ENCODE measurements at regions not wholly inside any gene's neighbourhood (a gene's known extent, or its start where the extent isn't known, plus 50 kb on each side); places are given as distances from the start of the nearest gene placed in this dataset.

DNA sequence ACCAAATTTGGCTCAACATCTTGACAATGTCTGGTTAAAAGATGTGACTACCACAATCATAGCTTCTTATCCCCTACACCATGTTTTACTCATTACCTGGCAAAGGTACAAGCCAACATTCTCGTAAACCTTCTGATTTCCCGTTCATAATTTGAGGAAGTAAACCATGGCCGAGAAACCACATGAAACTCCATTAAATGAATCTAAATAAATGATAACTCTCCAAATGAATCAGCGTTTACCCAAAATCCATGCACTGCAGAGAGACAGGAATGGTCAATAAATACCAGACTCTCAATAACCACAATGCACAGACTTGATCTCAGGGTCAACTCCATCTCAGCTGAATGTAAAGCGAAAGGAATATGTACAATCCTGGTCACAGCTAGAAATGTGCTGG is 125.2 kb downstream of the TYW3 start:
- TF ChIP-seq, protein P1, sequence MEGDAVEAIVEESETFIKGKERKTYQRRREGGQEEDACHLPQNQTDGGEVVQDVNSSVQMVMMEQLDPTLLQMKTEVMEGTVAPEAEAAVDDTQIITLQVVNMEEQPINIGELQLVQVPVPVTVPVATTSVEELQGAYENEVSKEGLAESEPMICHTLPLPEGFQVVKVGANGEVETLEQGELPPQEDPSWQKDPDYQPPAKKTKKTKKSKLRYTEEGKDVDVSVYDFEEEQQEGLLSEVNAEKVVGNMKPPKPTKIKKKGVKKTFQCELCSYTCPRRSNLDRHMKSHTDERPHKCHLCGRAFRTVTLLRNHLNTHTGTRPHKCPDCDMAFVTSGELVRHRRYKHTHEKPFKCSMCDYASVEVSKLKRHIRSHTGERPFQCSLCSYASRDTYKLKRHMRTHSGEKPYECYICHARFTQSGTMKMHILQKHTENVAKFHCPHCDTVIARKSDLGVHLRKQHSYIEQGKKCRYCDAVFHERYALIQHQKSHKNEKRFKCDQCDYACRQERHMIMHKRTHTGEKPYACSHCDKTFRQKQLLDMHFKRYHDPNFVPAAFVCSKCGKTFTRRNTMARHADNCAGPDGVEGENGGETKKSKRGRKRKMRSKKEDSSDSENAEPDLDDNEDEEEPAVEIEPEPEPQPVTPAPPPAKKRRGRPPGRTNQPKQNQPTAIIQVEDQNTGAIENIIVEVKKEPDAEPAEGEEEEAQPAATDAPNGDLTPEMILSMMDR (IDR thresholded peaks at IDR 0.05; ENCODE audit: insufficient read depth, low read length): no peak
- TF ChIP-seq, protein P2, sequence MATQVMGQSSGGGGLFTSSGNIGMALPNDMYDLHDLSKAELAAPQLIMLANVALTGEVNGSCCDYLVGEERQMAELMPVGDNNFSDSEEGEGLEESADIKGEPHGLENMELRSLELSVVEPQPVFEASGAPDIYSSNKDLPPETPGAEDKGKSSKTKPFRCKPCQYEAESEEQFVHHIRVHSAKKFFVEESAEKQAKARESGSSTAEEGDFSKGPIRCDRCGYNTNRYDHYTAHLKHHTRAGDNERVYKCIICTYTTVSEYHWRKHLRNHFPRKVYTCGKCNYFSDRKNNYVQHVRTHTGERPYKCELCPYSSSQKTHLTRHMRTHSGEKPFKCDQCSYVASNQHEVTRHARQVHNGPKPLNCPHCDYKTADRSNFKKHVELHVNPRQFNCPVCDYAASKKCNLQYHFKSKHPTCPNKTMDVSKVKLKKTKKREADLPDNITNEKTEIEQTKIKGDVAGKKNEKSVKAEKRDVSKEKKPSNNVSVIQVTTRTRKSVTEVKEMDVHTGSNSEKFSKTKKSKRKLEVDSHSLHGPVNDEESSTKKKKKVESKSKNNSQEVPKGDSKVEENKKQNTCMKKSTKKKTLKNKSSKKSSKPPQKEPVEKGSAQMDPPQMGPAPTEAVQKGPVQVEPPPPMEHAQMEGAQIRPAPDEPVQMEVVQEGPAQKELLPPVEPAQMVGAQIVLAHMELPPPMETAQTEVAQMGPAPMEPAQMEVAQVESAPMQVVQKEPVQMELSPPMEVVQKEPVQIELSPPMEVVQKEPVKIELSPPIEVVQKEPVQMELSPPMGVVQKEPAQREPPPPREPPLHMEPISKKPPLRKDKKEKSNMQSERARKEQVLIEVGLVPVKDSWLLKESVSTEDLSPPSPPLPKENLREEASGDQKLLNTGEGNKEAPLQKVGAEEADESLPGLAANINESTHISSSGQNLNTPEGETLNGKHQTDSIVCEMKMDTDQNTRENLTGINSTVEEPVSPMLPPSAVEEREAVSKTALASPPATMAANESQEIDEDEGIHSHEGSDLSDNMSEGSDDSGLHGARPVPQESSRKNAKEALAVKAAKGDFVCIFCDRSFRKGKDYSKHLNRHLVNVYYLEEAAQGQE (IDR thresholded peaks at IDR 0.05; ENCODE audit: insufficient replicate concordance, low read depth): no peak
- TF ChIP-seq POLR2AphosphoS5 (IDR thresholded peaks at IDR 0.05; ENCODE audit: low read depth): no peak

Data from HL-60 (cell line).